ENCODE measurements at regions not wholly inside any gene's neighbourhood (a gene's known extent, or its start where the extent isn't known, plus 50 kb on each side); places are given as distances from the start of the nearest gene placed in this dataset.

DNA sequence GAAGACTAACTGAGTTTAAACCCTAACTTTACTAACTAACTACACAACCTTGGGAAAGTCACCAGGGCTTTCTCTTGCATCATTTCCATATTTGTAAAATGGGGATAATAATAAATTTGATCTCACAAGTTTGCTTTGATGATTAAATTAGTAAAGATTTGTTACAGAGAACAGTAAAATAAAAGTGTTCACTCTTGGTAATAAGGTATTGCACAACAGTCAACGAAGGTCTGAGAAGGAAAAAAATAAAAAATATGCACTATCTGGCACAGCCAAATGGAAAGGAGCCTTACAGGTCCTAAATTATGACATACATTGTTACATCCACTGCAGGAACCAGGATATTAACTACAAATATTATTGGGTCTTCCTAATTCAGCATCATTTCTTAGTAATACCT is 160.0 kb upstream of the TMEM161B start:
- Mint-ChIP-seq H3K36me3 (ENCODE audit: low read depth) (no peaks in the 10 kb centered on the region), H3K4me1 (no peaks in the 10 kb centered on the region), H3K27ac (no peak overlapping the region), H3K27me3 (ENCODE audit: insufficient read depth, low read depth, poor library complexity) (no peaks in the 10 kb centered on the region), H3K4me3 (no peak overlapping the region), H3K9me3 (no peaks in the 10 kb centered on the region; the same call in 2 of the 3 replicates)
- Histone ChIP-seq H3F3A (replicated peaks; ENCODE audit: low read depth) (no peaks in the 10 kb centered on the region), H3K4me3 (no peak overlapping the region), H3K4me2 (no peak overlapping the region), H4K20me1 (replicated peaks; ENCODE audit: insufficient read depth) (no peaks in the 10 kb centered on the region), H3K36me3 (ENCODE audit: insufficient read depth) (no peaks in the 10 kb centered on the region), H2AFZ (no peak overlapping the region), H3K27ac (ENCODE audit: low read depth) (no peak overlapping the region), H3K27me3 (ENCODE audit: insufficient read depth) (no peaks in the 10 kb centered on the region), H3K4me1 (ENCODE audit: insufficient read depth) (no peaks in the 10 kb centered on the region), H3K9me2 (ENCODE audit: insufficient read depth) (0 out of 2 replicates have a peak, but pooled peaks cover 11% of the 10 kb centered on the region), H3K79me2 (replicated peaks; ENCODE audit: insufficient read depth) (no peaks in the 10 kb centered on the region)
- ATAC-seq, result no peak
- no peak for TF ChIP-seq CREB1 (CRISPR knock-in tag; IDR thresholded peaks at IDR 0.05; ENCODE audit: low read depth)
- DNase-seq (ENCODE audit: low spot score), result no peak

DNA sequence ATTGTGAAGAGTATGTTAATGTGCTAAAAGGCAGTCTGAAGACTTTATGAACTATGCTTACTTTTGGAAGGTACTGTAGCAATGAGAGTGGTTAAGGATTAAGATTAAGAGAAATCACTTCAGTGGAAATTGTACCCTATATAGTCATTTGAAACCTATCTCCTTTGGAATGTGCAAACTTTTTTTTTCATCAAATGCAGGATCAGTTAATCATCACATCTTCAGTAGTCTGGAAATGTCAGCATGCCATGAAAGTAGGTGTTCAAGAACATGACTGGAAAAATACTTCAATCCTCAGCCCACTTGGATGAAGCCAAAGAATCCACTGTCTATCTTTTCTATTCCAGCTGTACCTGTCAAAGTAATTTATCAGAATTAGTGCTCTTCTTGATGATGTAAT is 157.8 kb upstream of the TMEM161B start:
- Histone ChIP-seq H3K79me2 (replicated peaks; ENCODE audit: insufficient read depth) (no peaks in the 10 kb centered on the region), H3K27ac (ENCODE audit: low read depth) (no peak overlapping the region), H3K4me3 (no peak overlapping the region), H3K4me2 (no peak overlapping the region), H3F3A (replicated peaks; ENCODE audit: low read depth) (no peaks in the 10 kb centered on the region), H4K20me1 (replicated peaks; ENCODE audit: insufficient read depth) (no peaks in the 10 kb centered on the region), H3K9me2 (ENCODE audit: insufficient read depth) (0 out of 2 replicates have a peak, but pooled peaks cover 6% of the 10 kb centered on the region), H3K36me3 (ENCODE audit: insufficient read depth) (no peaks in the 10 kb centered on the region), H3K4me1 (ENCODE audit: insufficient read depth) (no peaks in the 10 kb centered on the region), H2AFZ (no peak overlapping the region), H3K27me3 (ENCODE audit: insufficient read depth) (no peaks in the 10 kb centered on the region)
- Mint-ChIP-seq H3K9me3 (no peaks in the 10 kb centered on the region; the same call in 2 of the 3 replicates), H3K36me3 (ENCODE audit: low read depth) (no peaks in the 10 kb centered on the region), H3K27ac (no peak overlapping the region), H3K27me3 (ENCODE audit: insufficient read depth, low read depth, poor library complexity) (no peaks in the 10 kb centered on the region), H3K4me3 (no peak overlapping the region), H3K4me1 (no peaks in the 10 kb centered on the region)
- ATAC-seq, result no peak
- DNase-seq (ENCODE audit: low spot score), result no peak
- TF ChIP-seq, protein P1, sequence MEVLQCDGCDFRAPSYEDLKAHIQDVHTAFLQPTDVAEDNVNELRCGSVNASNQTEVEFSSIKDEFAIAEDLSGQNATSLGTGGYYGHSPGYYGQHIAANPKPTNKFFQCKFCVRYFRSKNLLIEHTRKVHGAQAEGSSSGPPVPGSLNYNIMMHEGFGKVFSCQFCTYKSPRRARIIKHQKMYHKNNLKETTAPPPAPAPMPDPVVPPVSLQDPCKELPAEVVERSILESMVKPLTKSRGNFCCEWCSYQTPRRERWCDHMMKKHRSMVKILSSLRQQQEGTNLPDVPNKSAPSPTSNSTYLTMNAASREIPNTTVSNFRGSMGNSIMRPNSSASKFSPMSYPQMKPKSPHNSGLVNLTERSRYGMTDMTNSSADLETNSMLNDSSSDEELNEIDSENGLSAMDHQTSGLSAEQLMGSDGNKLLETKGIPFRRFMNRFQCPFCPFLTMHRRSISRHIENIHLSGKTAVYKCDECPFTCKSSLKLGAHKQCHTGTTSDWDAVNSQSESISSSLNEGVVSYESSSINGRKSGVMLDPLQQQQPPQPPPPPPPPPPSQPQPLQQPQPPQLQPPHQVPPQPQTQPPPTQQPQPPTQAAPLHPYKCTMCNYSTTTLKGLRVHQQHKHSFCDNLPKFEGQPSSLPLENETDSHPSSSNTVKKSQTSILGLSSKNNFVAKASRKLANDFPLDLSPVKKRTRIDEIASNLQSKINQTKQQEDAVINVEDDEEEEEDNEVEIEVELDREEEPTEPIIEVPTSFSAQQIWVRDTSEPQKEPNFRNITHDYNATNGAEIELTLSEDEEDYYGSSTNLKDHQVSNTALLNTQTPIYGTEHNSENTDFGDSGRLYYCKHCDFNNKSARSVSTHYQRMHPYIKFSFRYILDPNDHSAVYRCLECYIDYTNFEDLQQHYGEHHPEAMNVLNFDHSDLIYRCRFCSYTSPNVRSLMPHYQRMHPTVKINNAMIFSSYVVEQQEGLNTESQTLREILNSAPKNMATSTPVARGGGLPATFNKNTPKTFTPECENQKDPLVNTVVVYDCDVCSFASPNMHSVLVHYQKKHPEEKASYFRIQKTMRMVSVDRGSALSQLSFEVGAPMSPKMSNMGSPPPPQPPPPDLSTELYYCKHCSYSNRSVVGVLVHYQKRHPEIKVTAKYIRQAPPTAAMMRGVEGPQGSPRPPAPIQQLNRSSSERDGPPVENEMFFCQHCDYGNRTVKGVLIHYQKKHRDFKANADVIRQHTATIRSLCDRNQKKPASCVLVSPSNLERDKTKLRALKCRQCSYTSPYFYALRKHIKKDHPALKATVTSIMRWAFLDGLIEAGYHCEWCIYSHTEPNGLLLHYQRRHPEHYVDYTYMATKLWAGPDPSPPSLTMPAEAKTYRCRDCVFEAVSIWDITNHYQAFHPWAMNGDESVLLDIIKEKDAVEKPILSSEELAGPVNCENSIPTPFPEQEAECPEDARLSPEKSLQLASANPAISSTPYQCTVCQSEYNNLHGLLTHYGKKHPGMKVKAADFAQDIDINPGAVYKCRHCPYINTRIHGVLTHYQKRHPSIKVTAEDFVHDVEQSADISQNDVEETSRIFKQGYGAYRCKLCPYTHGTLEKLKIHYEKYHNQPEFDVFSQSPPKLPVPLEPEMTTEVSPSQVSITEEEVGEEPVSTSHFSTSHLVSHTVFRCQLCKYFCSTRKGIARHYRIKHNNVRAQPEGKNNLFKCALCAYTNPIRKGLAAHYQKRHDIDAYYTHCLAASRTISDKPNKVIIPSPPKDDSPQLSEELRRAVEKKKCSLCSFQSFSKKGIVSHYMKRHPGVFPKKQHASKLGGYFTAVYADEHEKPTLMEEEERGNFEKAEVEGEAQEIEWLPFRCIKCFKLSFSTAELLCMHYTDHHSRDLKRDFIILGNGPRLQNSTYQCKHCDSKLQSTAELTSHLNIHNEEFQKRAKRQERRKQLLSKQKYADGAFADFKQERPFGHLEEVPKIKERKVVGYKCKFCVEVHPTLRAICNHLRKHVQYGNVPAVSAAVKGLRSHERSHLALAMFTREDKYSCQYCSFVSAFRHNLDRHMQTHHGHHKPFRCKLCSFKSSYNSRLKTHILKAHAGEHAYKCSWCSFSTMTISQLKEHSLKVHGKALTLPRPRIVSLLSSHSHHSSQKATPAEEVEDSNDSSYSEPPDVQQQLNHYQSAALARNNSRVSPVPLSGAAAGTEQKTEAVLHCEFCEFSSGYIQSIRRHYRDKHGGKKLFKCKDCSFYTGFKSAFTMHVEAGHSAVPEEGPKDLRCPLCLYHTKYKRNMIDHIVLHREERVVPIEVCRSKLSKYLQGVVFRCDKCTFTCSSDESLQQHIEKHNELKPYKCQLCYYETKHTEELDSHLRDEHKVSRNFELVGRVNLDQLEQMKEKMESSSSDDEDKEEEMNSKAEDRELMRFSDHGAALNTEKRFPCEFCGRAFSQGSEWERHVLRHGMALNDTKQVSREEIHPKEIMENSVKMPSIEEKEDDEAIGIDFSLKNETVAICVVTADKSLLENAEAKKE (CRISPR knock-in tag; IDR thresholded peaks at IDR 0.05), result no peak
- TF ChIP-seq EZH2 (IDR thresholded peaks at IDR 0.05; ENCODE audit: low read depth, unreplicated experiment) (no peak), EZH2phosphoT487 (IDR thresholded peaks at IDR 0.05; ENCODE audit: unreplicated experiment) (no peak), NANOG (IDR thresholded peaks at IDR 0.05; ENCODE audit: borderline replicate concordance) (no peak), STAT1 (IDR thresholded peaks at IDR 0.05; ENCODE audit: unreplicated experiment) (no peak), ZNF114 (CRISPR knock-in tag; IDR thresholded peaks at IDR 0.05) (no peak), JUNB (IDR thresholded peaks at IDR 0.05; ENCODE audit: unreplicated experiment) (no peak), CREB1 (CRISPR knock-in tag; IDR thresholded peaks at IDR 0.05; ENCODE audit: low read depth) (no peak), POLR2AphosphoS5 (IDR thresholded peaks at IDR 0.05; ENCODE audit: low read depth) (no peak)
- TF ChIP-seq, protein P2, sequence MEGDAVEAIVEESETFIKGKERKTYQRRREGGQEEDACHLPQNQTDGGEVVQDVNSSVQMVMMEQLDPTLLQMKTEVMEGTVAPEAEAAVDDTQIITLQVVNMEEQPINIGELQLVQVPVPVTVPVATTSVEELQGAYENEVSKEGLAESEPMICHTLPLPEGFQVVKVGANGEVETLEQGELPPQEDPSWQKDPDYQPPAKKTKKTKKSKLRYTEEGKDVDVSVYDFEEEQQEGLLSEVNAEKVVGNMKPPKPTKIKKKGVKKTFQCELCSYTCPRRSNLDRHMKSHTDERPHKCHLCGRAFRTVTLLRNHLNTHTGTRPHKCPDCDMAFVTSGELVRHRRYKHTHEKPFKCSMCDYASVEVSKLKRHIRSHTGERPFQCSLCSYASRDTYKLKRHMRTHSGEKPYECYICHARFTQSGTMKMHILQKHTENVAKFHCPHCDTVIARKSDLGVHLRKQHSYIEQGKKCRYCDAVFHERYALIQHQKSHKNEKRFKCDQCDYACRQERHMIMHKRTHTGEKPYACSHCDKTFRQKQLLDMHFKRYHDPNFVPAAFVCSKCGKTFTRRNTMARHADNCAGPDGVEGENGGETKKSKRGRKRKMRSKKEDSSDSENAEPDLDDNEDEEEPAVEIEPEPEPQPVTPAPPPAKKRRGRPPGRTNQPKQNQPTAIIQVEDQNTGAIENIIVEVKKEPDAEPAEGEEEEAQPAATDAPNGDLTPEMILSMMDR (conservative IDR thresholded peaks at IDR 0.05; ENCODE audit: low read depth in 2 of 2), result no peak
- TF ChIP-seq, protein P3, sequence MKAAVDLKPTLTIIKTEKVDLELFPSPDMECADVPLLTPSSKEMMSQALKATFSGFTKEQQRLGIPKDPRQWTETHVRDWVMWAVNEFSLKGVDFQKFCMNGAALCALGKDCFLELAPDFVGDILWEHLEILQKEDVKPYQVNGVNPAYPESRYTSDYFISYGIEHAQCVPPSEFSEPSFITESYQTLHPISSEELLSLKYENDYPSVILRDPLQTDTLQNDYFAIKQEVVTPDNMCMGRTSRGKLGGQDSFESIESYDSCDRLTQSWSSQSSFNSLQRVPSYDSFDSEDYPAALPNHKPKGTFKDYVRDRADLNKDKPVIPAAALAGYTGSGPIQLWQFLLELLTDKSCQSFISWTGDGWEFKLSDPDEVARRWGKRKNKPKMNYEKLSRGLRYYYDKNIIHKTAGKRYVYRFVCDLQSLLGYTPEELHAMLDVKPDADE (IDR thresholded peaks at IDR 0.05), result no peak

Data from GM23338 (cell line).